ENCODE measurements at regions not wholly inside any gene's neighbourhood (a gene's known extent, or its start where the extent isn't known, plus 50 kb on each side); places are given as distances from the start of the nearest gene placed in this dataset.

DNA sequence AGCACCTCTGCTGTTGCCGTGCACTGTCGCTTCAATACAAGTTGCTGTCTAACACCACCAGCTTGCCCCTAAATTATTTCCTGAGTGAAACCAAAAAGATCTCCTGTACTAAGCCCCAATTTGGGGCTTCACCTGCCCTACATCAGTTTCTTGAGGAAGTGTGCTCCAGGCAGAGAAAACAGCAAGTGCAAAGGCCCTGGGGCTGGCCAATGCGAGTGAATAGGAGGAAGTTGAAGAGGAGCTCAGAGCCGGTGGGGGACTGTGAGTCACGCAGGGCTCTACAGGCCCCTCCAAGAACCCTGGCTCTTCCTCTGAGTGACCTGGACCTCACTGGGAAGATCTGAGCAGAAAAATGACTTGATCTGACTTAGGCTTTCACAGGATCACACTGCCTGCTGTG lies 117.2 kb downstream of the IPO8 start:
- Histone ChIP-seq H3K4me3 (replicated peaks; ENCODE audit: low read depth, low read length) (no peak overlapping the region), H3K27me3 (replicated peaks; ENCODE audit: control insufficient read depth, insufficient read depth, low read length) (no peaks in the 10 kb centered on the region), H3K36me3 (ENCODE audit: control insufficient read depth, insufficient read depth, low read length) (no peaks in the 10 kb centered on the region)
- DNase-seq (ENCODE audit: extremely low read depth, insufficient read length) = no peak
- TF ChIP-seq CTCF (IDR thresholded peaks at IDR 0.05; ENCODE audit: insufficient read depth, low read length, poor library complexity, severe bottlenecking) = no peak

- no peak for TF ChIP-seq CTCF (IDR thresholded peaks at IDR 0.05; ENCODE audit: insufficient read depth, low read length, poor library complexity, severe bottlenecking)
- Histone ChIP-seq H3K36me3 (ENCODE audit: control insufficient read depth, insufficient read depth, low read length) (no peaks in the 10 kb centered on the region), H3K27me3 (replicated peaks; ENCODE audit: control insufficient read depth, insufficient read depth, low read length) (no peaks in the 10 kb centered on the region), H3K4me3 (replicated peaks; ENCODE audit: low read depth, low read length) (no peak overlapping the region)
- no peak for DNase-seq (ENCODE audit: extremely low read depth, insufficient read length)
Observed at GRCh38 chr12:30573145-30573544, 122.5 kb downstream of the IPO8 start.

DNA sequence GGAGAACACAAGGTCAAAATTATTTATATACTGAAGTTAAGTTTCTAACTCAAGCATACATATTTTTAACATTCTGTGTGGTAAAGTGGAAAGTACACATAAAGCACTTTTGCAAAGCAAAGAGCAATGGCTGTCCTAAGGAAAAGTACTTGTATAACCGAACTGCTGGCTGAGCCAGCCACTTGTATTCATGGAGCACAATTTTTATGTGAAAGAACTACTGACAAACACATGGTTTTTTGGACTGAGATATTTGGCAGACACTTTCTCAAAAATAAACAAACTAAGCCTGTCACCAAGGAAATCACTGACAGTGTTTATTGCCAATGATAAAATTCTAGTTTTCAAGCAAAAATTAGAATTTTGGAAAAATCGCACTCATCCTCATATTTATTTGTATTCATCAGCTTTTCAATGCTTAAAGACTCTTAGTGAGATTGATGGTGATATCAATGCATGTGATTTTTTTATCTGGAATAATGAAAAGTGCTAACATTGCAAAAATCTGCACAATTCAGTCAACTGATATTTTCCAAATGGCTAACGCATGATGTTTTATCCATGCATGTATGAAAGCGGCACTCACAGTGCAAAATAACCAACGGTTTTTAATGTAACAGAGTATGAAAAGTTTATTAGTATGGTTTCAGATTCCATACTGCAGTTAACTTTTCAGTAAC lies 125.3 kb downstream of the IPO8 start:
- Histone ChIP-seq H3K27me3 (replicated peaks; ENCODE audit: control insufficient read depth, insufficient read depth, low read length) (no peaks in the 10 kb centered on the region), H3K36me3 (ENCODE audit: control insufficient read depth, insufficient read depth, low read length) (no peaks in the 10 kb centered on the region), H3K4me3 (replicated peaks; ENCODE audit: low read depth, low read length) (no peak overlapping the region)
- no peak for DNase-seq (ENCODE audit: extremely low read depth, insufficient read length)
- no peak for TF ChIP-seq CTCF (IDR thresholded peaks at IDR 0.05; ENCODE audit: insufficient read depth, low read length, poor library complexity, severe bottlenecking)

DNA sequence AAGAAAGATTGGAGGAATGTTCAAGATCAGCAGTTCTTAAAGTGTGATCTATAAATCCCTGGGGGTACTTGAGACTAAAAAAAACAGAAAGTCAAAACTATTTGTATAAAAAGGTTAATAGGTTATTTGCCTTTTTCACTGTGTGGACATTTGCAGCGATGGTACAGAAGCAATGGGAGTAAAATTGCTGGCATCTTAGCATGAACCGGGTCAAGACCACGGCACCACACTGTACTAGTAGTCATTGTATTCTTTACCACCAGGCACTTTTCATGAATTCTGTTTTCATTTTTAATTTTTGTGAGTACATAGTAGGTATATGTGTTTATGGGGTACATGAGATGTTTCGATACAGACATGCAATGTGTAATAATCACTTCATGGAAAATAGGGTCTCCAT lies 126.2 kb downstream of the IPO8 start:
- no peaks in the 10 kb centered on the region for H3K27me3 ChIP-seq (replicated peaks; ENCODE audit: control insufficient read depth, insufficient read depth, low read length)
- no peak for TF ChIP-seq CTCF (IDR thresholded peaks at IDR 0.05; ENCODE audit: insufficient read depth, low read length, poor library complexity, severe bottlenecking)

GRCh38 chr12:30568453-30568852 lies 127.2 kb downstream of the IPO8 start:
- no peak for TF ChIP-seq CTCF (IDR thresholded peaks at IDR 0.05; ENCODE audit: insufficient read depth, low read length, poor library complexity, severe bottlenecking)

More for the DNA sequence above, 126.2 kb downstream of the IPO8 start:
- no peak overlapping the region for H3K4me3 ChIP-seq (replicated peaks; ENCODE audit: low read depth, low read length)
- no peaks in the 10 kb centered on the region for H3K36me3 ChIP-seq (ENCODE audit: control insufficient read depth, insufficient read depth, low read length)
- DNase-seq (ENCODE audit: extremely low read depth, insufficient read length) = no peak

DNA sequence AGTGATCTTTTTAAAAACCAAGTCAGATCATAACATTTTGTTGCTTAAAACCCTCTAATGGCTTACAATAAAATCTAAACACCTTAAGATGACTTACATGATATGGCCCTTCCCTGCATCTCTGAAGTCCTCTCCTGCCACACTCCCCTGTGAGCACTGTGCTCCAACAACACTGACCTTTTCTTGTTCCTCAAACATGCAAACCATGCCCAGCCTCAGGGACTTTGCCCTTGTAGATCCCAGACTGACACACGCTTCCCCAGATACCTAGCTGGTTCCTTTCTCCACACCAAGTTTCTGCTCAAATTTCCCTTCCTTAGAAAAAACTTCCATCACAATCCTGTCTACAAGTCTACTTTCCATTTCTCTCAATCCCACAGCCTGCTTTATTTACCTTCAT lies 128.6 kb downstream of the IPO8 start:
- no peak for TF ChIP-seq CTCF (IDR thresholded peaks at IDR 0.05; ENCODE audit: insufficient read depth, low read length, poor library complexity, severe bottlenecking)
- DNase-seq (ENCODE audit: extremely low read depth, insufficient read length) = no peak
- no peaks in the 10 kb centered on the region for H3K27me3 ChIP-seq (replicated peaks; ENCODE audit: control insufficient read depth, insufficient read depth, low read length)
- no peaks in the 10 kb centered on the region for H3K36me3 ChIP-seq (ENCODE audit: control insufficient read depth, insufficient read depth, low read length)
- H3K4me3 ChIP-seq (replicated peaks; ENCODE audit: low read depth, low read length) = no peak overlapping the region

More at GRCh38 chr12:30568453-30568852, 127.2 kb downstream of the IPO8 start:
- Histone ChIP-seq H3K27me3 (replicated peaks; ENCODE audit: control insufficient read depth, insufficient read depth, low read length) (no peaks in the 10 kb centered on the region), H3K4me3 (replicated peaks; ENCODE audit: low read depth, low read length) (no peak overlapping the region), H3K36me3 (ENCODE audit: control insufficient read depth, insufficient read depth, low read length) (no peaks in the 10 kb centered on the region)
- no peak for DNase-seq (ENCODE audit: extremely low read depth, insufficient read length)
